GM23338 (cell line): ENCODE measurements at regions not wholly inside any gene's neighbourhood (a gene's known extent, or its start where the extent isn't known, plus 50 kb on each side); places are given as distances from the start of the nearest gene placed in this dataset.

Experiments
- POLR2AphosphoS5 ChIP-seq: IDR thresholded peaks from 2 replicates; pipeline ENCODE4 v1.6.1; 2016; ENCODE audit warnings: antibody characterized with exemption, low read depth
- TF ChIP-seq, protein P1 (sequence below): IDR thresholded peaks from one replicate; pipeline ENCODE4 v1.6.1; 2018; ENCODE audit warnings: antibody characterized with exemption; ENCODE audit not compliant: unreplicated experiment

DNA sequence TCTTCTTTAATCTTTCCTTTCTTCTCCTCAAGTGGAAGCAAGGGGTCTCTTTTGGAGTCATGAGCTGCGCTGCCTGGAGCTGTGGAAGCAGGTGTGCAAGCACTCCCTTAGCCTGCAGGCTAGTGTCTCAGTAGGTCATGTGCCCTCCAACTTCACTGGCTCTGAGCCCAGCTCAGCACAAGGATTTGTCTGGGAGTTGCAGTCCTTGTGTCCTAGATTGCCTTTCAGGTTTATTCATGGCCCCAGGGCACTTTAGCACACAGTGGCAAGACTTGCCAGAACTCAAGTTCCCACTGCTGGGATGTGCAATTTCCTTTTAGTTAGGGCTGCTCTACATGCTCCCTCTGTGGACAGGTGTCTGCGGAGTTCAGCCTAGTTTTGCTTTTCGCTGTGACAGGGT lies 211.7 kb downstream of the LIG4 start:
- TF ChIP-seq POLR2AphosphoS5 = no peak
- TF ChIP-seq, protein P1, sequence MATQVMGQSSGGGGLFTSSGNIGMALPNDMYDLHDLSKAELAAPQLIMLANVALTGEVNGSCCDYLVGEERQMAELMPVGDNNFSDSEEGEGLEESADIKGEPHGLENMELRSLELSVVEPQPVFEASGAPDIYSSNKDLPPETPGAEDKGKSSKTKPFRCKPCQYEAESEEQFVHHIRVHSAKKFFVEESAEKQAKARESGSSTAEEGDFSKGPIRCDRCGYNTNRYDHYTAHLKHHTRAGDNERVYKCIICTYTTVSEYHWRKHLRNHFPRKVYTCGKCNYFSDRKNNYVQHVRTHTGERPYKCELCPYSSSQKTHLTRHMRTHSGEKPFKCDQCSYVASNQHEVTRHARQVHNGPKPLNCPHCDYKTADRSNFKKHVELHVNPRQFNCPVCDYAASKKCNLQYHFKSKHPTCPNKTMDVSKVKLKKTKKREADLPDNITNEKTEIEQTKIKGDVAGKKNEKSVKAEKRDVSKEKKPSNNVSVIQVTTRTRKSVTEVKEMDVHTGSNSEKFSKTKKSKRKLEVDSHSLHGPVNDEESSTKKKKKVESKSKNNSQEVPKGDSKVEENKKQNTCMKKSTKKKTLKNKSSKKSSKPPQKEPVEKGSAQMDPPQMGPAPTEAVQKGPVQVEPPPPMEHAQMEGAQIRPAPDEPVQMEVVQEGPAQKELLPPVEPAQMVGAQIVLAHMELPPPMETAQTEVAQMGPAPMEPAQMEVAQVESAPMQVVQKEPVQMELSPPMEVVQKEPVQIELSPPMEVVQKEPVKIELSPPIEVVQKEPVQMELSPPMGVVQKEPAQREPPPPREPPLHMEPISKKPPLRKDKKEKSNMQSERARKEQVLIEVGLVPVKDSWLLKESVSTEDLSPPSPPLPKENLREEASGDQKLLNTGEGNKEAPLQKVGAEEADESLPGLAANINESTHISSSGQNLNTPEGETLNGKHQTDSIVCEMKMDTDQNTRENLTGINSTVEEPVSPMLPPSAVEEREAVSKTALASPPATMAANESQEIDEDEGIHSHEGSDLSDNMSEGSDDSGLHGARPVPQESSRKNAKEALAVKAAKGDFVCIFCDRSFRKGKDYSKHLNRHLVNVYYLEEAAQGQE = no peak
